ENCODE measurements at regions not wholly inside any gene's neighbourhood (a gene's known extent, or its start where the extent isn't known, plus 50 kb on each side); places are given as distances from the start of the nearest gene placed in this dataset.

DNA sequence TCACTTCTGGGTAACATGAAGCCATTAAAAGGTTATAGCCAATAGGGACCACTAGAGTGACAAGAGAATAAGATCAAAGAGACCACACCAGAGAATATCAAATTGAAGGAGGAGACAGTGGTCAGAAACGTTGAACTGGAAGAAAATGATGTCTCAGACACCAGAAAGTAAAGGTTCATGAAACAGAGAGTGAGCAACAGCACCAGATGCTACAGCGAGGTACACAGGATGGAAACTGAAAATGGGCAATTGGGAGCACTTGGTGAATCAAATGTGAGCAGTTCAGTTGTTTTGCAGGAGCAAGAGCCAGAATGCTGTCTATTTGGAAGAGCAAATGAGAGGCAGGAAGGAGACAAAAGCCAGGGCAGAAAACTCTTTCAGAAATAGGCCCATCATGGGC, 162.6 kb downstream of the SS18 start:
- POLR2A ChIA-PET (ENCODE audit: unreplicated experiment): no interaction called here
- intact Hi-C loops (cut with micrococcal nuclease): no loop called here
- peaks cover 66% of the 10 kb centered on the region for H3K27me3 ChIP-seq (ENCODE audit: low read length)
- H3K4me3 ChIP-seq (ENCODE audit: low read length): no peak overlapping the region
- ATAC-seq: no peak
- no peak overlapping the region for H2AFZ ChIP-seq (ENCODE audit: low read length)
- no TSS peak for BruUV-seq (replicated peaks)
- H4K20me1 ChIP-seq (ENCODE audit: low read length): no peaks in the 10 kb centered on the region
- no peaks in the 10 kb centered on the region for H3K79me2 ChIP-seq (ENCODE audit: low read length)
- H3K9me2 ChIP-seq (replicated peaks; ENCODE audit: low read length): no peaks in the 10 kb centered on the region
- no peaks in the 10 kb centered on the region for H3F3A ChIP-seq (ENCODE audit: low read length, unreplicated experiment)
- H3K9me3 ChIP-seq (ENCODE audit: low read length): no peaks in the 10 kb centered on the region
- no peaks in the 10 kb centered on the region for H3K4me1 ChIP-seq (ENCODE audit: insufficient read depth, low read length)
- H3K36me3 ChIP-seq (ENCODE audit: low read depth, low read length): no peaks in the 10 kb centered on the region
- CTCF ChIA-PET: no interaction called here
- no peak overlapping the region for H3K9ac ChIP-seq (ENCODE audit: low read length)
- H3K4me2 ChIP-seq (ENCODE audit: low read length): no peak overlapping the region
- no peak for DNase-seq
- H3K27ac ChIP-seq (ENCODE audit: low read length): no peak overlapping the region
- no peak for TF ChIP-seq EZH2phosphoT487 (IDR thresholded peaks at IDR 0.05; ENCODE audit: borderline replicate concordance, low read length)
- TF ChIP-seq, protein P1, sequence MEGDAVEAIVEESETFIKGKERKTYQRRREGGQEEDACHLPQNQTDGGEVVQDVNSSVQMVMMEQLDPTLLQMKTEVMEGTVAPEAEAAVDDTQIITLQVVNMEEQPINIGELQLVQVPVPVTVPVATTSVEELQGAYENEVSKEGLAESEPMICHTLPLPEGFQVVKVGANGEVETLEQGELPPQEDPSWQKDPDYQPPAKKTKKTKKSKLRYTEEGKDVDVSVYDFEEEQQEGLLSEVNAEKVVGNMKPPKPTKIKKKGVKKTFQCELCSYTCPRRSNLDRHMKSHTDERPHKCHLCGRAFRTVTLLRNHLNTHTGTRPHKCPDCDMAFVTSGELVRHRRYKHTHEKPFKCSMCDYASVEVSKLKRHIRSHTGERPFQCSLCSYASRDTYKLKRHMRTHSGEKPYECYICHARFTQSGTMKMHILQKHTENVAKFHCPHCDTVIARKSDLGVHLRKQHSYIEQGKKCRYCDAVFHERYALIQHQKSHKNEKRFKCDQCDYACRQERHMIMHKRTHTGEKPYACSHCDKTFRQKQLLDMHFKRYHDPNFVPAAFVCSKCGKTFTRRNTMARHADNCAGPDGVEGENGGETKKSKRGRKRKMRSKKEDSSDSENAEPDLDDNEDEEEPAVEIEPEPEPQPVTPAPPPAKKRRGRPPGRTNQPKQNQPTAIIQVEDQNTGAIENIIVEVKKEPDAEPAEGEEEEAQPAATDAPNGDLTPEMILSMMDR (conservative IDR thresholded peaks at IDR 0.05; ENCODE audit: low read depth, low read length): no peak
- TF ChIP-seq EZH2 (IDR thresholded peaks at IDR 0.05; ENCODE audit: low read length, unreplicated experiment): no peak

DNA sequence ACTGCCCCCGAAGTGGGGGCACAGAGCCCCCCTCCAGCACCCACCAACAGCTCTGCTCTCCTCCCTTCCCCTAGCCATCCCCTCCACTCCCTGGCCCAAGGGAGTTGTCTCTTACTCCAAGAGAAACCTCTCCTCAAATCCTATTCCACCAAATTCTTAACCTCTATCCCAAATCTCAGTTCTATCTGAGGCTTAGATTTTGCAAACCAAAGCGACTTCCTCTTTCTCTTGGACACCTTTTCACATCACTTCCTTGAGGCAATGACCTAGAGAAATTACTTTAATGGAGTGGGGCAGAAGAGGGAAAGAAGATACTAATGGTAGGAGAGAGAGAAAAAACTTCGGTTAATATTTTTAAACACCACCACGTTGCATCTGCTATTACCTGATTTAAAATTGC, 167.2 kb downstream of the SS18 start:
- Histone ChIP-seq H3K79me2 (ENCODE audit: low read length) (no peaks in the 10 kb centered on the region), H3K9me2 (replicated peaks; ENCODE audit: low read length) (no peaks in the 10 kb centered on the region), H3K27ac (ENCODE audit: low read length) (no peak overlapping the region), H2AFZ (ENCODE audit: low read length) (no peak overlapping the region), H3K27me3 (ENCODE audit: low read length) (peaks cover 45% of the 10 kb centered on the region), H3K4me2 (ENCODE audit: low read length) (no peak overlapping the region), H4K20me1 (ENCODE audit: low read length) (no peaks in the 10 kb centered on the region), H3F3A (ENCODE audit: low read length, unreplicated experiment) (no peaks in the 10 kb centered on the region), H3K36me3 (ENCODE audit: low read depth, low read length) (no peaks in the 10 kb centered on the region), H3K4me3 (ENCODE audit: low read length) (no peak overlapping the region), H3K4me1 (ENCODE audit: insufficient read depth, low read length) (no peaks in the 10 kb centered on the region), H3K9ac (ENCODE audit: low read length) (no peak overlapping the region), H3K9me3 (ENCODE audit: low read length) (no peaks in the 10 kb centered on the region)
- intact Hi-C loops (cut with micrococcal nuclease): loop anchor here (5.0 kb wide), 1 partner anchor 389 kb away; no protein-coding TSS in a partner anchor
- POLR2A ChIA-PET (ENCODE audit: unreplicated experiment): no interaction called here
- TF ChIP-seq, protein P1 (conservative IDR thresholded peaks at IDR 0.05; ENCODE audit: low read depth, low read length): no peak
- TF ChIP-seq EZH2phosphoT487 (IDR thresholded peaks at IDR 0.05; ENCODE audit: borderline replicate concordance, low read length) (no peak), EZH2 (IDR thresholded peaks at IDR 0.05; ENCODE audit: low read length, unreplicated experiment) (no peak)
- no peak for ATAC-seq
- DNase-seq: no peak
- no TSS peak for BruUV-seq (replicated peaks)
- CTCF ChIA-PET: no interaction called here

DNA sequence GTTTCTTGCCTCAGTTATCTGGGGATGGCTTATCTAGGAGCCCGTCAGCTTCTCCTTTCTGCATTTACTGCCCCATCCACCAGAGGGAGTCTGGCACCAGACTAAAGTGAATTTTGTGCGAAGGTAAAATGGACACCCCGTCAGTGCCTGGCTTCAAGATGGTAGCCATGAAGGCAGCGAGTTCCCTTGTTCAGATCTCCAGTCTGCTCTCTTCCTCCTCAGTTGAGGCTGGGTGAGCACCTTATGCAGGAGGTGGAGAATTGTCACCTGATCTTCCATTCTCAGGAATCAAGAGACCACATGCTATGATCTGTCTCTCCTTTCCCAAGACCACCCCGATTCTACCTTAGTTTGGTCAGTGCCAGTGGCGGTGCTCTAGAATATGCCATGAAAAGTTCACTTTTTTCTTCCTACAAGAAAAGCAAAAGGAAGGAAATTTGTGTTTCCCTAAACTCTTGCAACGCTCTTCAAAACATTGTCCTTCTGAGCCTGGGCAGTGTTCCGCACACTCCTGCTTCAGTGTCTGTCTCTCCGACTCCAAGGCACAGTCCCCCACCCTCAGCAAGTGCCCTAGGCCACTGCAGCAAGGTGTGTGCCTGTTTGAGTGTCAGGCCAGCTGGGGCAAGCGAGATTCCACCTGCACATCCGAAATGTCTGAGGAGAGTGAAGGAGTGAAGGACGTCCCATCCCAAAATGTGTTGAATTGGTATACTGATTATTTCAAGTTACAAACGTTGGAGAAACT, 168.6 kb downstream of the SS18 start:
- BruUV-seq (replicated peaks): no TSS peak
- Histone ChIP-seq H3K27me3 (ENCODE audit: low read length) (peaks cover 49% of the 10 kb centered on the region), H4K20me1 (ENCODE audit: low read length) (no peaks in the 10 kb centered on the region), H3K36me3 (ENCODE audit: low read depth, low read length) (no peaks in the 10 kb centered on the region), H3F3A (ENCODE audit: low read length, unreplicated experiment) (no peaks in the 10 kb centered on the region), H3K4me2 (ENCODE audit: low read length) (peak overlapping the region; percentile 38), H3K9me2 (replicated peaks; ENCODE audit: low read length) (no peaks in the 10 kb centered on the region), H3K9ac (ENCODE audit: low read length) (no peak overlapping the region), H3K4me1 (ENCODE audit: insufficient read depth, low read length) (no peaks in the 10 kb centered on the region), H2AFZ (ENCODE audit: low read length) (peak overlapping the region; percentile 78), H3K4me3 (ENCODE audit: low read length) (no peak overlapping the region), H3K79me2 (ENCODE audit: low read length) (no peaks in the 10 kb centered on the region), H3K9me3 (ENCODE audit: low read length) (no peaks in the 10 kb centered on the region), H3K27ac (ENCODE audit: low read length) (no peak overlapping the region)
- peak; percentile 60 for DNase-seq
- POLR2A ChIA-PET (ENCODE audit: unreplicated experiment): no interaction called here
- CTCF ChIA-PET: interaction anchor here (0.6 kb wide), 2 partner anchors 204 to 236 kb away, joined by 3 to 4 read pairs; no protein-coding TSS in a partner anchor
- TF ChIP-seq EZH2 (IDR thresholded peaks at IDR 0.05; ENCODE audit: low read length, unreplicated experiment): no peak
- TF ChIP-seq, protein P1 (conservative IDR thresholded peaks at IDR 0.05; ENCODE audit: low read depth, low read length): peak; percentile 75
- intact Hi-C loops (cut with micrococcal nuclease): loop anchor here (1.0 to 5.0 kb wide), 2 partner anchors 204 to 390 kb away; no protein-coding TSS in a partner anchor
- ATAC-seq: peak; percentile 65
